BLaER1 (cell line): ENCODE measurements at regions not wholly inside any gene's neighbourhood (a gene's known extent, or its start where the extent isn't known, plus 50 kb on each side); places are given as distances from the start of the nearest gene placed in this dataset.

Experiments used
- H3K27ac ChIP-seq: shearing (Covaris generic); formaldehyde crosslinking; 2 replicates; pipeline ENCODE4 v1.8.1; 2022
- H3K27me3 ChIP-seq: shearing (Covaris generic); formaldehyde crosslinking; 2 replicates; pipeline ENCODE4 v1.8.1; 2022
- H3K36me3 ChIP-seq: shearing (Covaris generic); formaldehyde crosslinking; 2 replicates; pipeline ENCODE4 v1.8.1; 2022
- H3K4me1 ChIP-seq: shearing (Covaris generic); formaldehyde crosslinking; 2 replicates; pipeline ENCODE4 v1.8.1; 2022
- H3K4me2 ChIP-seq: shearing (Covaris generic); formaldehyde crosslinking; 2 replicates; pipeline ENCODE4 v1.8.1; 2022
- H3K4me3 ChIP-seq: shearing (Covaris generic); formaldehyde crosslinking; 2 replicates; pipeline ENCODE4 v1.8.1; 2022
- H3K9ac ChIP-seq: shearing (Covaris generic); formaldehyde crosslinking; 2 replicates; pipeline ENCODE4 v1.8.1; 2022
- H3K9me3 ChIP-seq: shearing (Covaris generic); formaldehyde crosslinking; 2 replicates; pipeline ENCODE4 v1.8.1; 2022
- H4K20me1 ChIP-seq: shearing (Covaris generic); formaldehyde crosslinking; 2 replicates; pipeline ENCODE4 v1.8.1; 2022
- Cebpa-rat ChIP-seq: shearing (Covaris generic); IDR thresholded peaks from 2 replicates; pipeline ENCODE4 v1.8.1; 2022

- Histone ChIP-seq H3K9ac (peak overlapping the region; percentile 64), H3K4me2 (peak overlapping the region; percentile 84), H3K4me3 (no peak overlapping the region), H4K20me1 (no peaks in the 10 kb centered on the region), H3K27ac (peak overlapping the region; percentile 81), H3K9me3 (peaks cover 32% of the 10 kb centered on the region), H3K36me3 (no peaks in the 10 kb centered on the region), H3K27me3 (no peaks in the 10 kb centered on the region), H3K4me1 (peaks cover 93% of the 10 kb centered on the region)
- no peak for TF ChIP-seq Cebpa-rat
Observed at GRCh38 chr5:158561562-158562190, 538.0 kb downstream of the EBF1 start.

GRCh38 chr5:158560170-158560569 is 539.5 kb downstream of the EBF1 start:
- Histone ChIP-seq H3K9me3 (peaks cover 34% of the 10 kb centered on the region), H3K9ac (peak overlapping the region; percentile 64), H3K27ac (peak overlapping the region; percentile 81), H3K4me3 (peak overlapping the region; percentile 41), H3K36me3 (peaks cover 10% of the 10 kb centered on the region; the same call in 1 of the 2 replicates), H3K4me2 (peak overlapping the region; percentile 84), H3K4me1 (peaks cover 88% of the 10 kb centered on the region), H4K20me1 (no peaks in the 10 kb centered on the region), H3K27me3 (no peaks in the 10 kb centered on the region)
- TF ChIP-seq Cebpa-rat = peak; percentile 34; the same call in 1 of the 2 replicates

- peak overlapping the region; percentile 84 for H3K4me2 ChIP-seq
- no peaks in the 10 kb centered on the region for H3K27me3 ChIP-seq
- H3K36me3 ChIP-seq = peaks cover 10% of the 10 kb centered on the region; the same call in 1 of the 2 replicates
- no peaks in the 10 kb centered on the region for H4K20me1 ChIP-seq
- peaks cover 83% of the 10 kb centered on the region for H3K4me1 ChIP-seq
- TF ChIP-seq Cebpa-rat = no peak
- H3K9ac ChIP-seq = peak overlapping the region; percentile 64; the same call in 1 of the 2 replicates
- peaks cover 39% of the 10 kb centered on the region for H3K9me3 ChIP-seq
- peak overlapping the region; percentile 41 for H3K4me3 ChIP-seq
- peak overlapping the region; percentile 81 for H3K27ac ChIP-seq
Observed at GRCh38 chr5:158559643-158560042, 540.1 kb downstream of the EBF1 start.

- peaks cover 39% of the 10 kb centered on the region for H3K9me3 ChIP-seq
Observed at GRCh38 chr5:158559066-158559465, 540.6 kb downstream of the EBF1 start.

GRCh38 chr5:158553962-158554336 is 545.8 kb downstream of the EBF1 start:
- Histone ChIP-seq H3K4me3 (no peak overlapping the region), H3K27ac (no peak overlapping the region), H3K4me2 (no peak overlapping the region), H3K9ac (no peak overlapping the region), H3K9me3 (peaks cover 75% of the 10 kb centered on the region), H3K27me3 (no peaks in the 10 kb centered on the region), H4K20me1 (no peaks in the 10 kb centered on the region), H3K36me3 (peaks cover 19% of the 10 kb centered on the region; the same call in 1 of the 2 replicates), H3K4me1 (peaks cover 26% of the 10 kb centered on the region)
- TF ChIP-seq Cebpa-rat = no peak

More at GRCh38 chr5:158559066-158559465, 540.6 kb downstream of the EBF1 start:
- peak overlapping the region; percentile 64; the same call in 1 of the 2 replicates for H3K9ac ChIP-seq
- H4K20me1 ChIP-seq = no peaks in the 10 kb centered on the region
- H3K4me2 ChIP-seq = peak overlapping the region; percentile 84
- peaks cover 10% of the 10 kb centered on the region; the same call in 1 of the 2 replicates for H3K36me3 ChIP-seq
- H3K27ac ChIP-seq = peak overlapping the region; percentile 81
- peaks cover 77% of the 10 kb centered on the region for H3K4me1 ChIP-seq
- H3K27me3 ChIP-seq = no peaks in the 10 kb centered on the region
- TF ChIP-seq Cebpa-rat = no peak
- H3K4me3 ChIP-seq = 0 out of 2 replicates have a peak overlapping the region, but pooled peaks have one; percentile 41

- no peak overlapping the region for H3K9ac ChIP-seq
- no peak overlapping the region for H3K4me2 ChIP-seq
- no peak for TF ChIP-seq Cebpa-rat
- peaks cover 20% of the 10 kb centered on the region for H3K4me1 ChIP-seq
- H3K27me3 ChIP-seq = no peaks in the 10 kb centered on the region
- peaks cover 19% of the 10 kb centered on the region; the same call in 1 of the 2 replicates for H3K36me3 ChIP-seq
- H4K20me1 ChIP-seq = no peaks in the 10 kb centered on the region
- no peak overlapping the region for H3K27ac ChIP-seq
- H3K4me3 ChIP-seq = no peak overlapping the region
- peaks cover 80% of the 10 kb centered on the region for H3K9me3 ChIP-seq
Observed at GRCh38 chr5:158553195-158553961, 546.3 kb downstream of the EBF1 start.

GRCh38 chr5:158552241-158552640 is 547.5 kb downstream of the EBF1 start:
- Histone ChIP-seq H3K9ac (no peak overlapping the region), H3K9me3 (peaks cover 86% of the 10 kb centered on the region), H3K36me3 (peaks cover 19% of the 10 kb centered on the region; the same call in 1 of the 2 replicates), H3K4me2 (no peak overlapping the region), H3K4me1 (peaks cover 9% of the 10 kb centered on the region), H4K20me1 (no peaks in the 10 kb centered on the region), H3K27me3 (no peaks in the 10 kb centered on the region), H3K27ac (no peak overlapping the region), H3K4me3 (no peak overlapping the region)
- no peak for TF ChIP-seq Cebpa-rat

GRCh38 chr5:158549311-158549710 is 550.4 kb downstream of the EBF1 start:
- no peak for TF ChIP-seq Cebpa-rat
- no peaks in the 10 kb centered on the region for H3K27me3 ChIP-seq
- H3K36me3 ChIP-seq = peaks cover 9% of the 10 kb centered on the region; the same call in 1 of the 2 replicates
- H3K9ac ChIP-seq = no peak overlapping the region
- H3K4me1 ChIP-seq = peaks cover 18% of the 10 kb centered on the region
- no peak overlapping the region for H3K4me2 ChIP-seq
- no peak overlapping the region for H3K4me3 ChIP-seq
- peaks cover 72% of the 10 kb centered on the region for H3K9me3 ChIP-seq
- H4K20me1 ChIP-seq = no peaks in the 10 kb centered on the region
- H3K27ac ChIP-seq = no peak overlapping the region

- no peaks in the 10 kb centered on the region for H4K20me1 ChIP-seq
- H3K9ac ChIP-seq = no peak overlapping the region
- peaks cover 47% of the 10 kb centered on the region for H3K9me3 ChIP-seq
- H3K4me2 ChIP-seq = no peak overlapping the region
- no peak overlapping the region for H3K27ac ChIP-seq
- H3K4me1 ChIP-seq = peaks cover 30% of the 10 kb centered on the region
- H3K36me3 ChIP-seq = no peaks in the 10 kb centered on the region
- H3K27me3 ChIP-seq = no peaks in the 10 kb centered on the region
- no peak for TF ChIP-seq Cebpa-rat
- no peak overlapping the region for H3K4me3 ChIP-seq
Observed at GRCh38 chr5:158546748-158547147, 553.0 kb downstream of the EBF1 start.

GRCh38 chr5:158545949-158546530 is 553.7 kb downstream of the EBF1 start:
- Histone ChIP-seq H3K27ac (no peak overlapping the region), H3K4me2 (peak overlapping the region; percentile 32; the same call in 1 of the 2 replicates), H3K9me3 (peaks cover 45% of the 10 kb centered on the region), H3K9ac (no peak overlapping the region), H3K4me1 (peaks cover 37% of the 10 kb centered on the region), H4K20me1 (no peaks in the 10 kb centered on the region), H3K4me3 (no peak overlapping the region), H3K27me3 (no peaks in the 10 kb centered on the region), H3K36me3 (no peaks in the 10 kb centered on the region)
- TF ChIP-seq Cebpa-rat = no peak
